GM21825 (cell line): ENCODE measurements at regions not wholly inside any gene's neighbourhood (a gene's known extent, or its start where the extent isn't known, plus 50 kb on each side); places are given as distances from the start of the nearest gene placed in this dataset.
"Not testable (repeated sequence)": the region's sequence is repeated elsewhere in the genome, so short reads cannot be mapped to it uniquely, and the experiment has no call there.

Experiments used
- ATAC-seq: cut with Tn5 transposase; IDR thresholded peaks from one replicate; pipeline ENCODE4 v1.9.1; 2021; ENCODE audit warnings: mild to moderate bottlenecking, moderate library complexity; ENCODE audit not compliant: unreplicated experiment

DNA sequence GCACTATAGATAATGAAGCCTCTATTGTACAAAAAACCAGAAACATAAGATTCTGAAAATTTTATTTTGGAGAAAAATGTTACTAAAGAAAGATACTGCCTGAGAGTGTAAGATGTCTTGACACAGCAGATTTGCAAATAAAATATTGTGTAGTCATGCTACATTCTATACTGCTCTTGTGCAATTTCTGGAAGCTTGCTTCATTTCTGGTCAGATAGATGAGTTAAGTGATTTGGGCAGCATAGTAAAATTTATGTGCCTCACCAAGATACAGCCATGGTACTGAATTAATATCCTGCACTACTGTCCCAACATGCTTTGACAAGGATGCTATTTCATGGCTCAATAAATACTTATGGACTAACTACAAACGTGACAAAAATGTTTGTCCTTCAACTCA, 55.1 kb upstream of the STARD13 start:
- no peak for ATAC-seq

DNA sequence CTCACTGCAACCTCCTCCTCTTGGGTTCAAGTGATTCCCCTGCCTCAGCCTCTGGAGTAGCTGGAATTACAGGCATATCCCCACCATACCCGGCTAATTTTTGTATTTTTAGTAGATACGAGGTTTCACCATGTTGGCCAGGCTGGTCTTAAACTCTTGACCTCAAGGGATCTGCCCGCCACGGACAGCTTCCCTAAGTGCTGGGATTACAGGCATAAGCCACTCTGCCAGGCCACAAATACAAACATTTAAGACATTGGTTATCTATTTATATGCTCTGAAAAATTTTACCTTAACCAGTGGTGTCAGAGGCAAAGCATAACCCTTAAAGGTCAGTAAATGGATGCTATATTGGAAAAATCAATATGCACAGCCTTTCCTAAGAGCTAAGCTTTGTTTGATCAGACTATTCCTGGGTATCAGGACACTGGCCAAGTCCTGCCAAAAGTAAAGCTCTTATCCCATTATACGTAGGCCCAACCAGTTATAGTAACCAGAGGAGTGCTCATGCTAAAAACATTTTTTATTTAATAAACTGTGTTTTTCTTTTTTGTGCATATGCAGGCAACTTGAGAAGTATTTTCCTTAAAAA, 56.4 kb upstream of the STARD13 start:
- no peak for ATAC-seq

DNA sequence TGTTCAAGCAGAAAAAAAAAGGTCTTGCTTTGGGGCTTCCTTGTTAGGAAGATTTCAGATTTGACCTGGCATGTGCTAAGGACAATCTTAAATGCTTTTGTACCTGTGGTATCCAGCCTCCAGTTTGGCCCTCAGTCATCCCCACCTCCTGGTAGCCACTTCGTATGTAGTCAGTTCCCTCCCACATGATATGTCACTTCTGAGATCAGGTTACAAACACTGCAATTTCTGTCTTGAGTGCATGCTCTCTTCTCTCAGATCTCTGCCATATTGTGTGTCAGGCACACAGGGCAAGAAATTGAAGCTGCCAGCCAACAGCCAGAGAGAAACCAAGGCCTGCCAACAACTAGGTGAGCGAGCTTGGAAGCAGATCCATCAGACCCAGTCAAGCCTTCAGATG, 60.3 kb upstream of the STARD13 start:
- ATAC-seq = no peak

DNA sequence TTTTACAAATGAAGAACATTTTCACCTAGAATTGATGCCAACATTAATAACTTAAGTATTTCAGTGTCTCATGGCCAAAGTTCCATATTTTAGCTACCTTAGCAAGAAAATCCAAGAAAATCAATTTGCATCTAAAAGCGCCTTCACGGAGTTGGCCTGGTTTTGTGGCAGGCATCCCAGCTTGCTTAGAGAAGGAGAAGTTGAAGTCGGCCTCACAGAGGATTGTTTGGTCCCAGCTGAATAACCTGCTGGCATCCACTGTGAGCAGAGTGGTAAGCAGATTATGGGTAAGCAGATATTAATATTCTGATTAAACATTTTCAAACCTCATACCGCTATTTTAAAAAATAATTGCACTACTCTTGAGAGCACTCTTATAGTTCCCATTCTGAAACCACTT, 62.3 kb upstream of the STARD13 start:
- ATAC-seq = no peak

DNA sequence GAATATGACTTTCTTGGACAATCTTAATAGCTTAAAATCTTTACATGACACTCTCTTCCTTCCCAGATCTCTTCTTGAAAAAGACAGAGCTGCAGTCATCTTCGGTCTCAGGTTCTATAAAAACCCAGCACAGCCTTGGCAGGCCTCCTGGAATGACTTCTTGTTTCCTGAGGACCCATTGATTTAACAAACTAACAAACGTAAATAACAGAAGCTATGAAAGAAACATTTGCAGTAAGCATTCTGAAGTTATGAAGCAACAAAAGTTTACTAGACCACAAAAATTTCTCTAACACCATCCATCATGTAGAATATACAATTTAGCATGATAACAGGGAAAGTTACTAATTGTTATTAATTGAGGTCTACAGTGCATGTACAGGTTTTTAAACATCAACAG, 62.8 kb upstream of the STARD13 start:
- ATAC-seq = no peak

DNA sequence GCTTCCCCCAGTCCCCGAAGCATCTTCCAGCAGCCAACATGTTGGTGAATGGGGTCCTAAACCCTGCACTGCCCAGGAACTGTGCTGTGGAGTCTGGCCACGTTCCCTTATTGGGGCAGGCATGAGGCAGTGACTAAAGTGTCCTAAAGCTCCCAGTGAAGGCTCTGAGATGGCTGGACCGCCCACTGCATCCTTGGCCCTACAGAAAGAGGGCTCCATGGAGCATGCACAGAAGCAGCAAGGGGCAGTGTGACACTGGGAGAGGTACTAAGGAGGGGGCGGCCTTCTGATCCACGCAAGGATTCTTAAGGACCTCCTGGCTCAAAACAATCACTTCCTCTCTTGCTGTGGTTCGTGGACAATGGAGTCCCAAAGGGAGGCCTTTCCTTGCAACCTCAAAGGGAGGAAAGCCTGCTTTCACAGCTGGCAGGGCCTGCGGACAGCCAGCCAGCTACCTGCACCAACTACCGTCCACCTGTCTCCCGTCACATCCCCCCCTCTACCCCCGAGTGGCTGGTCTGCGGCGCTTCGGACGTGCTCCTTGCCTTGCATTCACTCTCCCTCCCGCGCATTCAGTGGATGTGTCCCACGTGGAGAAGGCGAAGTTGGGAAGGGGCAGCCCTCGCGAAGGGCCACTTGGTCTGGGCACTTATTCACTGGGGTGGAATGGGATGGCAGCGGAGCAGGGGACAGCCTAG, 63.9 kb upstream of the STARD13 start:
- no peak for ATAC-seq

DNA sequence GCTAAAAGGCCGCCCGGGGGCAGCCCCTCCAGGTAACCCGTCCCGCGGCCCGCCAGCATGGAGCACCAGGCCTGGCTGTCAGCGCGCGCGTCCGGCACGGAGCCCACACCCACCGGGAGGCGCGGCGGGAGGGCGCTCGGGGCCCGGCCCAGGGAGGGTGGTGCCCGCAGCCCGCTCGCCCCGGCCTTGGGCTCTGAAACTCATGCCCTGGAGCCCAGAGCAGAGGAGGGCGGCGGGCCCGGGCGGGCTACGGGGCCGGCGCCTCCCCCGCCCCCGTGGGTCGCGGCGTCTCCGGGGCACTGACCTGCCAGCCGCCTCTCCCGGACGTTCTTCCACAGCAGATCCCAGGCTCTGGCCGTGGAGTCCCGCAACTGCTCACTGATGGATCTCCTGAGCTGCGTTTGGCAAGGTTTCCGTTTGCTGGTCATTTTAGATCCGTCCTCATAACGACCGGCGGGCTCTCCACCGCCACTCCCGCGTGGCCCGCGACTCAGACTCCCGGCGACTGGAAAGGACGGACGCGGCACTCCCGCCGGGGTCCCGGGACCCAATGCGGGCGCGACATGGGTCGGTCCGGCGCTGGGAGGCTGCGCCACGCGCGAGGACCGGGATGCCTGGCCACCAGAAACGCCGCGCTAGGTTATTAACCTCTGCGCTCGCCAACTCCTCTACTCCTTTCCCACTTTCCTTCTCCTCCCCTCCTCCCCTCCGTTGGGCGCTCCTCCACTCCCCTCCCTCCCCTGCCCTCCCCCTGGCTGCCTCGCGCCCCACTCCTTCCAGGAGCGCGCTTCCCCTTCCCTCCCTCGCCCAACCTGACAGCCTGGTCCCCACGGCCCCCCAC, 64.7 kb upstream of the STARD13 start:
- ATAC-seq = no peak

DNA sequence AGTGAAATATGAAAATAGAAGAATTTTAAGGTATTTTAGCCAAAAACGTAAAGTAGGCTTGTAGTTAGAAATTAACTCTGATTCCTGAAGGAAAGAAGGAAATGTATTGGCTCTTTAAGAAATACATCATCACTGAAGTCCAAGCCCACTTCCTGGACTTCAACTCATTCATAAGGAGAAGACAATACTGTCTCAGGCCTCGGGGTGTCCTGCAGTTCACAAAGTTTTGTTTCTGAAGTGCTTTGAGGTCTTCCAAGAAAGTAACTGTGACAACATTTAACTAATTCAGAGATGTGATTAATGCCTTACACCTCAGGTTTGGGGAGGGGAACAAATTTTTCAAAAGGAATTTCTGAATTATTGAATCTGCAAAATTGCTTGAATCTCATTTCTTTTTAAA, 65.8 kb upstream of the STARD13 start:
- ATAC-seq = no peak

DNA sequence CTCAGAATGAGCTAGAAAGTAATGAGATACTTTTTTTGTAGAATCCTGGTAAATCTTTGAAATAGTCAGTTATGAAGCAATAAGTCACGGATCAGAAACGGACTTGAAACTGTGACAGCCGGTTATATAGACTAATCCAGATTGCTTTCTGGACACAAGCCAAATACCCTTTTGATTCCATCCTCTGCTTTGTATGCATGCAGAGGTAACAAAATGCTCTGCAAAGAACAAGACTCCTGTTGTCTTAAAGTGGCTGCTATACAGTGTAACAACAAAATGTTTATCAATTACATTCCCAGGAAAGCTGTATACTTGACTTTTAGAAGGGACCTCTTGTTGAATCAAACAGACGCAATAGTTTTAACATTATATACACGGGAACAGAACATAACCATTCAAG, 66.5 kb upstream of the STARD13 start:
- no peak for ATAC-seq

DNA sequence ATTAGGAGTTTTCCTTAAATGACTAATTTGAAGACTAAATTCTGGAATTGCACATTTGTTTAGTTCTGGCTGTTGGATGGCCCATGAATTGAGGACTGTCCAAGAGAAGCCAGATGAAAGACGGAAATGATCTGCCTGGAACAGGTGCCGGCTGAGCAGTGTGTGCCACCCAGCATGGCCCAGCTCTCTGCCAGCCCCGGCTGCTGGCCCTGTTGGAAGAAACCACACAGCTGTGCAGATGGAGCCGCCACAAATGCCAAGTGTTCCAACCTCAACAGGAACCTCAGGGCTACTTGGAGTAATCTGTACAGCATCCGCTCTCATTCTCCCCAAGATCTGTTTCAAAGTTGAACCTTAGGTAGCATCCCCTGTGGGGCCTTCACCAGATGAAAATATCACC, 67.0 kb upstream of the STARD13 start:
- ATAC-seq = no peak

DNA sequence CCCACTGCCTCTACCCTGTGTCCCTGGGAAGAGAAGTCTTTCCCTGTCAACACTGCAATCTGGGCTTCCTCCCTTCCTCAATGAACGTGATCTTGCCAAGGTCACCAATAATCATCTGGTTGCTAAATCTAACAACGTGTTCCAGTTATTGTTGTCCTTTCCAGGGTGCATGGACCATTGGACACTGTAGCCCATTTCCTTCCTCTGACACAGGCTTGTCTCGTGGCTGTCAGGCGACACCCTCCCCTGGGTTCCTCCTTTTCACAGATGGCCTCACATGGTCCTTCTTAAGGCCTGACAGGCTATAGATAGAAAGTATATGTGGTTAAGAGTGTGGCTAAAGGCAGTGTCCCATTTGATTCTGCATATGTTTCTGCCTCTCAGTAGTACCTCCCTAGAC, 67.7 kb upstream of the STARD13 start:
- peak; percentile 65 for ATAC-seq

DNA sequence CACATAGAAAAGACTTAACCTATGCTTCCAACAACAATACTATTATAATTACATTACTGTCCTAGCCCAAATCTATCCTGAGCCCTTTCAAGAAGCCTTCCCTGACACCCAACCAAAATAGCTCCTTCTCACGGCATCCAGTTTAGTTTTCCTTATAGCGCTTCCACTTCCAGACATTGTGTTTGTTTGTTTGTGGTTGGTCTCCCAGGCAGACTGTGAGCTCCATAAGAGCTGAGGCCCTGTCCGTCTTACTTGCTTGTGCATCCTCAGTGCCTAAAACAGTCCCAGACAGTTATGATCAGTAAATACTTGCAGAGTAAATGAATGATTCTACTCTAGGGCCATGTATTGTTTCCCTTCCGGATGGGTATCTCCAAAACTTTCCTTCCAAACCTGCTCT, 68.1 kb upstream of the STARD13 start:
- ATAC-seq = no peak

DNA sequence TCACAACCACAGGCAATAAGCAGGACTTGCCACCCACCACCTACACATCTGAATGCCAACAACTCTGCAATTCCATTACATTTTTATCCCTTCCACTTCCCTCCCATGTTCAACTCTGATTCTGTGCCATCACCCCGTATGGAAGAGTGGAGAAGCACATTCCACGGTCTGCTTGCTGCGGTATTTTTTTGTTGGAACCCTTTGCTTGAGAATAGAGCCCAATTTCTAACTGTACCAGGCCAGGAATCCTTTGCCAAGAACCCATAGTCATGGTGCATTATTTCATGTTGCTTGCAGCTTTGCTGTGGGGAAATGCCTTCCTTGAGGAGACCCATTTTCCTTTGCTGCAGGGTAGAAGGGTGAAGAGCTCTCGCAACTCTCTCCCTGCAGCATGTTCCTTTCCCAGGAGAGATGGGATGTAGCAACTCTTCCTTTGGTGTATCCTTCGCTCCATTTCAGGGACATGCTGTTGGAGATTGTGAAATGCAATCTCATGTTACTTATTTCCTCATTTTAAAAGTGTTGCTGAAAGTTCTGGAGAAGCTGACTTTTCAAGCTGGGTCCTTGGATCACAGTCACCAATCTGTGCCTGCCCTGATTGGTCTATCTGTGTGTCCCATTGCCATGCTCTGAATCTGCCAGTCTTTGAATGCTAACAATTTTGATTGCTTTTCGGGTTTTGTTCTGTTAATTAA, 69.8 kb upstream of the STARD13 start:
- no peak for ATAC-seq

DNA sequence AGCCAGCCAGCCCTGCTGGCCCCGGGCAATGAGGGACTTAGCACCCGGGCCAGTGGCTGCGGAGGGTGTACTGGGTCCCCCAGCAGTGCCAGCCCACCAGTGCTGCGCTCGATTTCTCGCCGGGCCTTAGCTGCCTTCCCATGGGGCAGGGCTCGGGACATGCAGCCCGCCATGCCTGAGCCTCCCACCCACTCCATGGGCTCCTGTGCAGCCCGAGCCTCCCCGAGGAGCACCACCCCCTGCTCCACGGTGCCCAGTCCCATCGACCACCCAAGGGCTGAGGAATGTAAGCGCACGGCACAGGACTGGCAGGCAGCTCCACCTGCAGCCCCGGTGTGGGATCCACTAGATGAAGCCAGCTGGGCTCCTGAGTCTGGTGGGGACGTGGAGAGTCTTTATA, 72.5 kb upstream of the STARD13 start:
- not testable (repeated sequence) for ATAC-seq

DNA sequence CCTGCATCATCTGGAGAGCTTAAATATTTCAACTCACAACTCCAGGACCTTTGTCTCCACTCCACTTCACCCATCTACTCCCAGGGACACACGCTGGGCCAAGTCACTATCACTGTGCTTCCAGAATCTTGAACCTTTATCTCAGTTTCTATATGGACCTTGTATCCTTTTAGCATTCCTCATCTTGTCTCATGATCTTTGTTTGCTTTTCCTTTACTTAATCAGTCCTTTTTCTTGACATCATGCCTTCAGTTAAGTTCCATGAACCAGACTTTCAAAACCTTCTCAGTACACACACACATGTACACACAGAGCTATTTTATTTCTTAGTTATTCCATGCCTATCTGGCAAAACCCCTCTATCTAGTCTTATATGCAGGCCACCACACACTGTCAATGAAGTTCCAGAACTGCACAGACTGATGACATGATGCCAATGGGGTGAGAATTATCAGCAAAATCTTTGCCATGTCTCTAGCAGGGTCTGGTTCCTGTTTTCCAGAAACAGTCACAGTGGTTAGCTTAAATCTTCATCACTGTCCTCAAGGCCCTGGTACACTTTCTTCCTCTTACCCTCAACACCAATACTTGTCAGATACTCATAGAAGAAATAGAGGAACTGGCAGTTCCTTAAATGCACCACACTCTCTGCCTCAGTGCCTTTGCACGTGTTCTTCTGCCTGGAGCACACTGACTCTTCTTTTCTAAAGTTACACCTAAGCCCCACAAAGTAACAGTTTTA, 77.6 kb upstream of the STARD13 start:
- no peak for ATAC-seq

DNA sequence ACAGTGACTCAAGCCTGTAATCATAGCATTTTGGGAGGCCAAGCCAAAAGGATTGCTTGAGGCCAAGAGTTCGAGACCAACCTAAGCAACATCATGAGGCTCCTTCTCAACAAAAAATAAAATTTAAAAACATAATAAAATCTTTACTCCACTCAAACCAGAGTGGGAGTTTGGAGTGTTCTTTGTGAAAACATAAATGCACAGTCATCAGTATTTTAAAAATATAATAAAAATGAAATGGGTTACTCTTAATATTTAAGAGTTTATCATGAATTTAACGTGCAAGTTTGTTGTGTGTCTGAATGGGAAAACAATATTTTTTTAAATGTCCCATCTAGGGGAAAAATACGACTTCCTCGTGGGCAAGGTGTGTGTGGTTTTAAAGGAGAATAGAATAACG, 78.6 kb upstream of the STARD13 start:
- no peak for ATAC-seq

DNA sequence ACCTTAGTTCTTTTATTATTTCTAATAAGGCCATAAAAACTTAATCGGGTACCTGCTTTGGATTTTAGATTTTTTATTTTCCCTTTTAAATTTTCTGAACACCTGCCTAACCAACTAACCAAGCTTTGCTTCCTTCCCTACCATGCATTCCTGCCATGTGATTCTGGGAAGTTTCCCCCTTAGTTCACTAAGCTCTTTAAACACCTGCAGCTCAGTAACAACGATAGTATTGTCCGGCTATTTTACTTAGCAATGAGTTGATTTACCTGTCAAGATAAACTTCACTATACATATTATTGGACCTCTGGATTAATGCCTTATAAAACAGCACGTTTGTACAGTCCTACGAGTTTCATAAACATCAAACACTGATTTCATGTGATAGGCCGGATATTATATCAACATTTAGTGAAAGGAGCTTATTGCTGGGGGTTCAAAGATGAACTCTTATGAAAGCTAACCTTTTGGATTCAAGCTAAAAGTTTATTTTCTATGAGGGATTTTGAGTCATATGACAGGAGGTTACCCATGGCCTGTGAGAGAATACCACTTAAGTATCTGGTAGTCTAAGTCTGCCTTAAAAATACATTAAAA, 81.0 kb upstream of the STARD13 start:
- ATAC-seq = no peak

DNA sequence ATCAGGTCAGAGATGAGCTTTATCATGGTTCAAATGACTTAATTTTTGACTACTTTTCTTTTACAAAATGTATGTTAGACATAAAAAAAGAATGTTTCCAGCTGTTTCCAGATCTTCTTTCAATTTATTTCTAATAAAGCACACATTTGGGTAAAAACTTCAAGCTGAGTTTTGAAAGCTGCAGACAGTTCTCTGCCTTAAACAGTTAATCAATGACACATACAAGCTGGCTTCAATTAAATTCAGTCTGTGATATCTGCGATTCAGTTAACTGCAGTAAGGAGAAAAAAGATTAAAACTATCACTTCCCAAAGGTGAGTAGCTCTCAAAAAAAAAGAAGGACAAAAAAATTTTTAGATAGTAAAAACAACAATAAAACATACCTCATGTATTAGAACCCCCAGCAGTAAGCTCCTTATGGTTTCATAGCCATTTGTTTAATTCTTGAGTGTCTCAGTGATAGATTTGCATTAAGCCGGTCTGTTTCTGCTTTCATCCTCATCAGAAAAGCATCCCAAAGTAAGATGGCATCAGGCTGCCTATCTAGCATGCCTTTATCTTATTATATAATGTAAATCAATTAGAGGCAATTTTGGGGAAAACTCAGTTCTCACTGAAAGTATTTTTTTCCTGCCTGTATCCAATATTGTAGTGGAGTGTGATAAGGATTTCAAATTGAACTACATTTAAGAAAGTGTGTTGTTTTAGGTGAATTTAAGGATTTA, 81.8 kb upstream of the STARD13 start:
- ATAC-seq = no peak

DNA sequence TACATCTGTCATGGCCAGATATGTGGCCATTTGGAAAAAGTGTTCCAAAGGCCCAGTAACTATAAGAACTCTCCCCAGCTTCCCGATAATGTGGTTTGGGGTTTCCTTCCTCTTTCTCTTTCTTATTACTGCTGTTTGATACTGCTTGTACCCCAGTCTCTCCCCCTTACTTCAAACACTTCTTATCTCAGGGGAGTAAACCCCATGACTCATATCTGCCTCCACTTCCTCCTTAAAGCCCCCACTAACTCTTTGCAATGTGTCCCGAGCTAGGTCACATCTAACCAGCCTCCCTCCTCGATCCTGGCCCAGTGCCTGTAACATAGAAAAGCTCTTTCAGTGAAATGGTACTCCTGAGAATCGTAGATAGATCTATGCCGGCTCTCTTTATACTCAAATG, 82.4 kb upstream of the STARD13 start:
- no peak for ATAC-seq

DNA sequence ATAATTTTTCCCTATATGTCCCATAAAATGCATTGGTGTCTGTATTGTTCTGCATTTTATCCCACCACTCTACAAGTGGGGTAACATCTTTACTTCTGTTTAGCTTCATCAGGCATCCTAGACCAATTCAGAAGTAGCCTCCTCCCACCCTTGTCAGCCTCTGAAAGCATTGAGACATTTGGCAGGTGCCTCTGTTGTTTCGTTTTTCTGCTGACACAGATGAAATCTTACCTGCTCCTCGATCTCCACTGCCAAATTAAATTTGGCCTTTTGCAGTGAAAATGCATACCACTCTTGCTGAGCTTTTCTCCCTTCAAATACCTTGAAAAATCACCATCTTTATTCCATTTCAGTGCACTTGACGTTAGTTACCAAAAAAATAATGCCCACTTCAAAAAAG, 83.5 kb upstream of the STARD13 start:
- no peak for ATAC-seq
